GM12878 (cell line): ENCODE measurements at regions not wholly inside any gene's neighbourhood (a gene's known extent, or its start where the extent isn't known, plus 50 kb on each side); places are given as distances from the start of the nearest gene placed in this dataset.

ENCODE experiments used
- ATAC-seq: fragments of 200-7000 bp; cut with Tn5 transposase; 3 replicates; pipeline ENCODE4 v1.9.1; 2020; ENCODE audit warnings: mild to moderate bottlenecking, moderate library complexity
- BruUV-seq: library from RNA; stranded (reverse); fragments of 400-500 nt; replicated peaks from 2 replicates; lab custom pipeline; 2021; lab: Mats Ljungman, UMichigan
- CTCF ChIA-PET: fragments of 300-600 bp; sonication (Branson Sonifier 250); formaldehyde crosslinking; extraction: SDS; loops from one replicate; lab custom pipeline; 2021; ENCODE audit warnings: inconsistent platforms; lab: Yijun Ruan, JAX
- POLR2A ChIA-PET: fragments of 350-600 bp; formaldehyde crosslinking; extraction: SDS; loops from one replicate; lab custom pipeline; 2021; ENCODE audit warnings: inconsistent platforms; lab: Charles Lee
- RAD21 ChIA-PET: fragments of 300-600 bp; sonication (Branson Sonifier 250); formaldehyde crosslinking; loops from one replicate; lab custom pipeline; 2023; ENCODE audit warnings: antibody characterized with exemption; ENCODE audit not compliant: unreplicated experiment; lab: Charles Lee
- SMC1A ChIA-PET: fragments of 300-600 bp; sonication (Branson Sonifier 250); formaldehyde crosslinking; loops from one replicate; lab custom pipeline; 2023; ENCODE audit not compliant: unreplicated experiment, uncharacterized antibody; lab: Charles Lee
- DNase-seq: peaks from one replicate; pipeline ENCODE4 v3.0.0-alpha.2; 2011; ENCODE audit warnings: low read depth, low spot score
- FAIRE-seq: peaks from 3 replicates; lab custom pipeline; 2011; peaks lifted over from hg19 to GRCh38; lab: Jason Lieb, UNC
- H2AFZ ChIP-seq: 2 replicates; pipeline ENCODE4 v1.6.0; 2011; ENCODE audit warnings: low read depth, low read length, control low read depth; ENCODE audit not compliant: control insufficient read depth
- H3K27ac ChIP-seq: 2 replicates; pipeline ENCODE4 v1.5.1; 2011; ENCODE audit warnings: control low read depth; ENCODE audit not compliant: control insufficient read depth, insufficient read depth
- H3K27me3 ChIP-seq, 2 experiments: replicated peaks in 1 of 2; 2 replicates each; pipeline versions ENCODE4 v1.6.0 to v1.6.1; 2011; ENCODE audit warnings: low read length in 1 of 2; ENCODE audit not compliant: control insufficient read depth in 2 of 2, insufficient read depth in 2 of 2
- H3K36me3 ChIP-seq, 2 experiments: 2 replicates each; pipeline ENCODE4 v1.5.1; 2011; ENCODE audit warnings: low read length in 1 of 2; ENCODE audit not compliant: control insufficient read depth in 2 of 2, insufficient read depth in 2 of 2
- H3K4me1 ChIP-seq: 2 replicates; pipeline ENCODE4 v1.6.1; 2011; ENCODE audit warnings: mild to moderate bottlenecking, low read length, moderate library complexity, mixed read lengths; ENCODE audit not compliant: control insufficient read depth, insufficient read depth
- H3K4me2 ChIP-seq: 2 replicates; pipeline ENCODE4 v1.6.0; 2011; ENCODE audit warnings: control low read depth; ENCODE audit not compliant: control insufficient read depth, insufficient read depth
- H3K4me3 ChIP-seq: fragments of 200-600 bp; sonication (generic); 2 replicates; pipeline ENCODE4 v1.5.1; 2016
- H3K79me2 ChIP-seq: 2 replicates; pipeline ENCODE4 v1.6.0; 2011; ENCODE audit warnings: low read length; ENCODE audit not compliant: control insufficient read depth, insufficient read depth
- H3K9ac ChIP-seq: 2 replicates; pipeline ENCODE4 v1.8.0; 2011; ENCODE audit warnings: low read length, control low read depth, mixed read lengths; ENCODE audit not compliant: control insufficient read depth, insufficient read depth
- H3K9me3 ChIP-seq: replicated peaks from 3 replicates; pipeline ENCODE4 v1.5.1; 2011; ENCODE audit warnings: mild to moderate bottlenecking, low read length; ENCODE audit not compliant: control insufficient read depth, insufficient read depth
- H4K20me1 ChIP-seq: 2 replicates; pipeline ENCODE4 v1.6.0; 2011; ENCODE audit not compliant: control insufficient read depth, insufficient read depth
- ASH2L ChIP-seq: fragments of 300-600, 200-600 bp; sonication (generic); IDR thresholded peaks from 2 replicates; pipeline ENCODE4 v1.6.1; 2017; ENCODE audit warnings: low read depth, mild to moderate bottlenecking, borderline replicate concordance
- BACH1 ChIP-seq: fragments of 450-650 bp; IDR thresholded peaks from 2 replicates; pipeline ENCODE4 v1.6.1; 2017; ENCODE audit warnings: mild to moderate bottlenecking, borderline replicate concordance
- CBX5 ChIP-seq: sonication (generic); IDR thresholded peaks from 2 replicates; pipeline ENCODE4 v1.6.1; 2016; ENCODE audit warnings: low read depth, moderate library complexity, mild to moderate bottlenecking, inconsistent platforms
- IRF5 ChIP-seq: fragments of 450-650 bp; IDR thresholded peaks from 2 replicates; pipeline ENCODE4 v1.6.1; 2017; ENCODE audit warnings: borderline replicate concordance
- SUZ12 ChIP-seq: fragments of 200-600 bp; sonication (generic); IDR thresholded peaks from one replicate; pipeline ENCODE4 v1.6.1; 2018; ENCODE audit warnings: antibody characterized with exemption, mild to moderate bottlenecking; ENCODE audit not compliant: unreplicated experiment
- WGBS: methylation state at CpG from one replicate; pipeline ENCODE4 v1.1.6; 2016; ENCODE audit warnings: low lambda C conversion rate; ENCODE audit not compliant: insufficient replicate concordance, insufficient coverage; ENCODE audit errors: missing lambda C conversion rate; 5-methylcytosine and 5-hydroxymethylcytosine counted together
- in situ Hi-C: fragments of 300-500 bp; cut with MboI; formaldehyde crosslinking; loops from 9 replicates; pipeline ENCODE4 v1.14.3; 2018; ENCODE audit warnings: mixed read lengths
- intact Hi-C: fragments of 100-400 bp; cut with micrococcal nuclease; formaldehyde crosslinking; loops from one replicate; pipeline ENCODE4 v1.14.2; 2022; ENCODE audit not compliant: unreplicated experiment

- H3K9me3 ChIP-seq, result no peaks in the 10 kb centered on the region
- no peaks in the 10 kb centered on the region for H3K36me3 ChIP-seq
- no peaks in the 10 kb centered on the region for H3K79me2 ChIP-seq
- no peaks in the 10 kb centered on the region for H3K4me1 ChIP-seq
- 33% methylated on average over 12 of the region's 12 CpGs for WGBS
- RAD21 ChIA-PET, result no interaction called here
- ATAC-seq, result no peak
- H3K4me3 ChIP-seq, result no peak overlapping the region
- H3K9ac ChIP-seq, result no peak overlapping the region
- no peak overlapping the region for H3K27ac ChIP-seq
- TF ChIP-seq ASH2L (no peak), SUZ12 (no peak), BACH1 (no peak), IRF5 (no peak), CBX5 (no peak)
- CTCF ChIA-PET, result no interaction called here
- SMC1A ChIA-PET, result no interaction called here
- H4K20me1 ChIP-seq, result no peaks in the 10 kb centered on the region; the same call in 1 of the 2 replicates
- intact Hi-C loops, result no loop called here
- in situ Hi-C loops, result no loop called here
- DNase-seq, result no peak
- 0 out of 4 replicates have a peak, but pooled peaks cover 0 to 3% of the 10 kb centered on the region in 2 experiments for H3K27me3 ChIP-seq
- no peak overlapping the region for H2AFZ ChIP-seq
- no peak for FAIRE-seq
- no TSS peak for BruUV-seq
- H3K4me2 ChIP-seq, result no peak overlapping the region
- POLR2A ChIA-PET, result no interaction called here
These were observed 72.1 kb upstream of the TPRG1 start for GRCh38 chr3:189099505-189100290.
